ENCODE measurements at regions not wholly inside any gene's neighbourhood (a gene's known extent, or its start where the extent isn't known, plus 50 kb on each side); places are given as distances from the start of the nearest gene placed in this dataset.

- DNase-seq: no peak
Measured at GRCh38 chr6:102488729-102489128, 1095.2 kb downstream of the GRIK2 start.

GRCh38 chr6:102485480-102485879, 1092.0 kb downstream of the GRIK2 start:
- no peak for DNase-seq

- no peak for DNase-seq
Measured at GRCh38 chr6:102474041-102474807, 1080.7 kb downstream of the GRIK2 start.

GRCh38 chr6:102458990-102459389, 1065.5 kb downstream of the GRIK2 start:
- no peak for DNase-seq

GRCh38 chr6:102438171-102438570, 1044.7 kb downstream of the GRIK2 start:
- no peak for DNase-seq

GRCh38 chr6:102417368-102417998, 1024.0 kb downstream of the GRIK2 start:
- no peak for DNase-seq

- no peak for DNase-seq
Measured at GRCh38 chr6:102415891-102416290, 1022.4 kb downstream of the GRIK2 start.

- no peak for DNase-seq
Measured at GRCh38 chr6:102411796-102412195, 1018.3 kb downstream of the GRIK2 start.

GRCh38 chr6:102407886-102408741, 1014.6 kb downstream of the GRIK2 start:
- DNase-seq: no peak

GRCh38 chr6:102405860-102406259, 1012.4 kb downstream of the GRIK2 start:
- no peak for DNase-seq

GRCh38 chr6:102402635-102403329, 1009.3 kb downstream of the GRIK2 start:
- no peak for DNase-seq

- DNase-seq: no peak
Measured at GRCh38 chr6:102398788-102399390, 1005.4 kb downstream of the GRIK2 start.

- DNase-seq: no peak
Measured at GRCh38 chr6:102390541-102390940, 997.0 kb downstream of the GRIK2 start.

- DNase-seq: no peak
Measured at GRCh38 chr6:102389994-102390393, 996.5 kb downstream of the GRIK2 start.

- no peak for DNase-seq
Measured at GRCh38 chr6:102387326-102388033, 994.0 kb downstream of the GRIK2 start.

- DNase-seq: no peak
Measured at GRCh38 chr6:102381203-102381602, 987.7 kb downstream of the GRIK2 start.

- no peak for DNase-seq
Measured at GRCh38 chr6:102356170-102356569, 962.7 kb downstream of the GRIK2 start.

GRCh38 chr6:102355578-102355977, 962.1 kb downstream of the GRIK2 start:
- DNase-seq: no peak

GRCh38 chr6:102352552-102352951, 959.0 kb downstream of the GRIK2 start:
- DNase-seq: no peak

GRCh38 chr6:102344769-102345168, 951.3 kb downstream of the GRIK2 start:
- no peak for DNase-seq
